Choroid plexus epithelial cell (primary cell): ENCODE measurements at regions not wholly inside any gene's neighbourhood (a gene's known extent, or its start where the extent isn't known, plus 50 kb on each side); places are given as distances from the start of the nearest gene placed in this dataset.

Source experiments
- DNase-seq: peaks from one replicate; pipeline ENCODE4 v3.0.0-alpha.2; 2010; ENCODE audit warnings: low read depth
- H3K4me3 ChIP-seq: 2 replicates; pipeline ENCODE4 v1.5.1; 2011; ENCODE audit warnings: low read depth, mild to moderate bottlenecking, control low read depth, low read length, moderate library complexity
- CTCF ChIP-seq: conservative IDR thresholded peaks from 2 replicates; pipeline ENCODE4 v1.5.1; 2011; ENCODE audit warnings: low read depth, mild to moderate bottlenecking, control low read depth, inconsistent platforms, low read length, moderate library complexity

GRCh38 chr11:101775033-101775432 is 139.8 kb upstream of the CEP126 start:
- TF ChIP-seq CTCF: no peak
- H3K4me3 ChIP-seq: no peak overlapping the region
- no peak for DNase-seq

GRCh38 chr11:101770648-101771047 is 144.2 kb upstream of the CEP126 start:
- no peak overlapping the region for H3K4me3 ChIP-seq
- DNase-seq: no peak
- TF ChIP-seq CTCF: no peak

GRCh38 chr11:101765932-101766331 is 148.9 kb upstream of the CEP126 start:
- no peak for DNase-seq
- TF ChIP-seq CTCF: no peak
- H3K4me3 ChIP-seq: no peak overlapping the region

- peak; percentile 21 for TF ChIP-seq CTCF
- no peak overlapping the region for H3K4me3 ChIP-seq
- peak; percentile 8 for DNase-seq
Measured at GRCh38 chr11:101759771-101760450, 154.9 kb upstream of the CEP126 start.

GRCh38 chr11:101757741-101758140 is 157.1 kb upstream of the CEP126 start:
- DNase-seq: no peak
- TF ChIP-seq CTCF: no peak
- no peak overlapping the region for H3K4me3 ChIP-seq

GRCh38 chr11:101748572-101749344 is 165.0 kb upstream of the TRPC6 start:
- peak; percentile 1 for DNase-seq
- no peak overlapping the region for H3K4me3 ChIP-seq
- TF ChIP-seq CTCF: no peak
